ENCODE measurements at regions not wholly inside any gene's neighbourhood (a gene's known extent, or its start where the extent isn't known, plus 50 kb on each side); places are given as distances from the start of the nearest gene placed in this dataset.

GRCh38 chr1:234549447-234550021 is 60.4 kb downstream of the IRF2BP2 start:
- TF ChIP-seq CTCF (IDR thresholded peaks at IDR 0.05; ENCODE audit: unreplicated experiment): no peak
- CTCF ChIA-PET: no interaction called here

GRCh38 chr1:234546890-234547788 is 62.8 kb downstream of the IRF2BP2 start:
- Mint-ChIP-seq H3K4me1 (ENCODE audit: low read depth, unreplicated experiment) (peaks cover 29% of the 10 kb centered on the region), H3K27me3 (ENCODE audit: unreplicated experiment) (no peaks in the 10 kb centered on the region)
- no peak for DNase-seq

More at GRCh38 chr1:234549447-234550021, 60.4 kb downstream of the IRF2BP2 start:
- Mint-ChIP-seq H3K27me3 (ENCODE audit: unreplicated experiment) (no peaks in the 10 kb centered on the region), H3K4me1 (ENCODE audit: low read depth, unreplicated experiment) (peaks cover 23% of the 10 kb centered on the region), H3K27ac (ENCODE audit: unreplicated experiment) (no peak overlapping the region), H3K4me3 (ENCODE audit: low read depth, unreplicated experiment) (no peak overlapping the region), H3K36me3 (ENCODE audit: insufficient read depth, unreplicated experiment) (peaks cover 4% of the 10 kb centered on the region), H3K9me3 (ENCODE audit: low read depth, unreplicated experiment) (no peaks in the 10 kb centered on the region)
- no TSS peak for BruUV-seq (replicated peaks)
- intact Hi-C loops (cut with micrococcal nuclease; ENCODE audit: unreplicated experiment): no loop called here
- no peak for DNase-seq

GRCh38 chr1:234546387-234546704 is 63.6 kb downstream of the IRF2BP2 start:
- no peak for DNase-seq
- H3K4me1 Mint-ChIP-seq (ENCODE audit: low read depth, unreplicated experiment): peaks cover 37% of the 10 kb centered on the region
- H3K9me3 Mint-ChIP-seq (ENCODE audit: low read depth, unreplicated experiment): no peaks in the 10 kb centered on the region
- no peaks in the 10 kb centered on the region for H3K27me3 Mint-ChIP-seq (ENCODE audit: unreplicated experiment)
- no peak overlapping the region for H3K4me3 Mint-ChIP-seq (ENCODE audit: low read depth, unreplicated experiment)
- no peak overlapping the region for H3K27ac Mint-ChIP-seq (ENCODE audit: unreplicated experiment)
- peaks cover 12% of the 10 kb centered on the region for H3K36me3 Mint-ChIP-seq (ENCODE audit: insufficient read depth, unreplicated experiment)
- no TSS peak for BruUV-seq (replicated peaks)
- CTCF ChIA-PET: no interaction called here
- no peak for TF ChIP-seq CTCF (IDR thresholded peaks at IDR 0.05; ENCODE audit: unreplicated experiment)
- intact Hi-C loops (cut with micrococcal nuclease; ENCODE audit: unreplicated experiment): no loop called here

More at GRCh38 chr1:234546890-234547788, 62.8 kb downstream of the IRF2BP2 start:
- Mint-ChIP-seq H3K36me3 (ENCODE audit: insufficient read depth, unreplicated experiment) (peaks cover 12% of the 10 kb centered on the region), H3K9me3 (ENCODE audit: low read depth, unreplicated experiment) (no peaks in the 10 kb centered on the region), H3K4me3 (ENCODE audit: low read depth, unreplicated experiment) (no peak overlapping the region), H3K27ac (ENCODE audit: unreplicated experiment) (no peak overlapping the region)
- TF ChIP-seq CTCF (IDR thresholded peaks at IDR 0.05; ENCODE audit: unreplicated experiment): no peak
- BruUV-seq (replicated peaks): no TSS peak
- intact Hi-C loops (cut with micrococcal nuclease; ENCODE audit: unreplicated experiment): no loop called here
- CTCF ChIA-PET: interaction anchor here (0.6 kb wide), 1 partner anchor 517 kb away, joined by 4 read pairs; no protein-coding TSS in a partner anchor

GRCh38 chr1:234545517-234546386 is 64.2 kb downstream of the IRF2BP2 start:
- Mint-ChIP-seq H3K36me3 (ENCODE audit: insufficient read depth, unreplicated experiment) (peaks cover 12% of the 10 kb centered on the region), H3K27ac (ENCODE audit: unreplicated experiment) (no peak overlapping the region), H3K4me1 (ENCODE audit: low read depth, unreplicated experiment) (peaks cover 38% of the 10 kb centered on the region), H3K4me3 (ENCODE audit: low read depth, unreplicated experiment) (no peak overlapping the region), H3K9me3 (ENCODE audit: low read depth, unreplicated experiment) (no peaks in the 10 kb centered on the region), H3K27me3 (ENCODE audit: unreplicated experiment) (no peaks in the 10 kb centered on the region)
- TF ChIP-seq CTCF (IDR thresholded peaks at IDR 0.05; ENCODE audit: unreplicated experiment): no peak
- no peak for DNase-seq
- BruUV-seq (replicated peaks): no TSS peak
- intact Hi-C loops (cut with micrococcal nuclease; ENCODE audit: unreplicated experiment): loop anchor here (2.0 kb wide), 1 partner anchor 47 kb away; no protein-coding TSS in a partner anchor
- CTCF ChIA-PET: interaction anchor here (0.7 to 2.0 kb wide), 3 partner anchors 8 to 19 kb away, joined by 4 to 7 read pairs (median 5); no protein-coding TSS in a partner anchor

Data from Calu3 (cell line).